GM21515 (cell line): ENCODE measurements at regions not wholly inside any gene's neighbourhood (a gene's known extent, or its start where the extent isn't known, plus 50 kb on each side); places are given as distances from the start of the nearest gene placed in this dataset.

ENCODE experiments used
- ATAC-seq: cut with Tn5 transposase; IDR thresholded peaks from one replicate; pipeline ENCODE4 v1.9.1; 2021; ENCODE audit not compliant: unreplicated experiment

- no peak for ATAC-seq
Observed at GRCh38 chr20:48308882-48309281, 518.9 kb downstream of the PREX1 start.

GRCh38 chr20:48308232-48308781, 519.5 kb downstream of the PREX1 start:
- no peak for ATAC-seq

- no peak for ATAC-seq
Observed at GRCh38 chr20:48307277-48307676, 520.5 kb downstream of the PREX1 start.

GRCh38 chr20:48302844-48303542, 517.7 kb upstream of the SULF2 start:
- ATAC-seq: no peak

GRCh38 chr20:48302149-48302548, 516.9 kb upstream of the SULF2 start:
- ATAC-seq: no peak

DNA sequence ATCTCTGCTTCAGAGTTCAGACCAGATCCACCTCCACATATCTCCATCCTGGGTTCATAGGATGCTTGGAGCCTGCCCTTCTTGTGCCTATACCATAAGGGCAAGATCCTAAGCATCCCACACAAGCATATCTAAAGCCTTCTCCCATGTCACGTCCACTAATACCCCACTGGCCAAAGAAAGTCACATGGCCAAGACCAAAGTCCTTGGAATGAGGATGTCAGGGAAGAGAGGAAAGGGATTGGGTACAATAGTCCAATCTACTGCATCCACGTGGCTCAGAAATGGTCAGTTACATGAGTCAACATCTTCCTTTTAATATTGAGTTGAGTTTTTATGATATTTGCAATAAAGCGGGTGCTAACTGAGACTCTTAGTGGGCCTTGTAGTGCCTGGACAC, 515.9 kb upstream of the SULF2 start:
- no peak for ATAC-seq

DNA sequence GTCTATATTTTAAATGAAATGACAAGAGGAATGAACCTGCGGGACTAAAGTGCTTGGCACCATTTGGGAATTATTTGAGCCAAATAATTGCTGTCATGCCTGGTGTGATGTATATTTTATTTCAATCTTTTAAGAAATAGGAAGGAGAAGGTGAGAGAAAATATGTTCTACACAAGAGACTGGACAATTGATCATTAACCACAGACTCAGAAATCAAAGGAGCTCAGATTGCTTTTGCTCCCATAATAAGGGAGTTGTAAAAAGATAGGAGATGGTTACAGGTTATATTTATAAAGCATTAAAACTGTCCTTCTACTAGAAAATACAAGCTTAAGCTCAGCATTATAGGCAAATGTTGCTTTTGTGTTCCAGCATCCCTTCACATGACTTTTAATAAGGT, 515.2 kb upstream of the SULF2 start:
- no peak for ATAC-seq

DNA sequence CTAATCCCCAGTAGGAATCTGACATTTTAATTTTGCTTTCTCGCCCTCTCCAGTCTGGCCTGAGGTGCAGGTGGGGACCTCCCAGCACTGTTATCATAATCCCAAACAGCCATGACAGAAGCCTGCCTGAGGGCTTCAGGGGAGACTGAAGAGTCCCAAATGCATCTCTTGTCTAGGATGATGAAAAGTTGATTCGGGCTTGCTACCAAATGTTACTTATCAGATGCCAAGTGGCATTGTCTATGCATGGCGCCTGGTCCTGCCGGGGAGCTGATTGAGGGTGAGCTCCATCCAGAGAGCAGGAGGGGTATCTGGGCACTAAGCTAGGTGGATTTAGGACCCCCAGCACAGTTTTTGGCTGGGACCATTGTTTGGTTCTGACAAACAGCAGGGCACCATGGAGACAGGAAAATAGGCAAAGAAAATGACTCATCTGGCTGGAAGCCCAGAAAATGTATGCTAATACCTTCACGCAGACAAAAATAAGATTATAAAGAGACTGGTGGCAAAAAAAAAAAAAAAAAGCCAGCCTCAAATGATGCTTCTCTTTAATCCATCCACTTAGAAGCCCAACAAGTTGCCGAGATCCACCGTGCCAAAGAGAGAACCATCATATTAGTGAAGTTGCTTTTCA, 513.7 kb upstream of the SULF2 start:
- ATAC-seq: no peak

GRCh38 chr20:48298433-48298832, 513.2 kb upstream of the SULF2 start:
- no peak for ATAC-seq

- ATAC-seq: no peak
Observed at GRCh38 chr20:48295966-48296421, 510.7 kb upstream of the SULF2 start.

DNA sequence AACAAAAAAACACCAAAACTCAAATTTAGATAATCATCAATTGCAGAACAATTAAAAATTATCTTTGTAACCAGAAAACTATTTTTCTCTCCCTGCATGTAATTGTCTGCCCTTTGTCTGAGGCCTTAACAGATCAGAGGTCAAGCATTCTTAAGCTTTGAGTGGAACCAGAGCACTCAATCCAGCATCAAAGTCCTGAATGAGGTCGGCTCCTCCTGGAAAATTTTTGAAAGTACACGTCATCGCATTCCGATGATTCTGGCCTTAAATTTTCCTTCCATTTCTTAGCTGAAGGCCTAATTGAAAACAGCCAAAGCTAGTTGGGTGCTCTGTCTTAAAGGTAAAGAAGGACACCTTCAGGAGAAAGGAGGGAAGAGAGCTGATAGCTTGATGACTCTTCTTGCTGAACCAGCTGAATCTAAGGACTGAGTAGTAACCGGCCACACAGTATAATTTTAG, 510.2 kb upstream of the SULF2 start:
- no peak for ATAC-seq

DNA sequence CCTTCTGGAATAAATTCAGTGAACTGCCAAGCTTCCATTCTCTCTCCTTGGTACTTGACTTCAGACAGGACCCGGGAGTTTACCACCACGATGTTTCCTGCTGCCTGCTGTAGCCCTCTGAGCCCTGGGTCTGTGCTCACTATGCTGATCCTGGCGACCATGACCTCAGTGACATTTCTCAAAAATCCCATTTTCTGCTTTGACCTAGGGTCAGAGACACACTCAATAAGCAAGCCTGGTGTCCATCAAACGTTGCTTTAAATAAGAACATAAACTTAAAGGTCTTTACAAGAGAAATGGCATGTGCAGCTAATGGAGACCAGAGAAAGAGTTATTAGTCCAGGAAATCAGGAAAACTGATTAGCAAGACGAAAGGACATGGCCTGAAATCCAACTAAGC, 509.7 kb upstream of the SULF2 start:
- ATAC-seq: no peak

- no peak for ATAC-seq
Observed at GRCh38 chr20:48294196-48294595, 508.9 kb upstream of the SULF2 start.

- ATAC-seq: no peak
Observed at GRCh38 chr20:48293671-48294070, 508.4 kb upstream of the SULF2 start.

GRCh38 chr20:48292806-48293205, 507.5 kb upstream of the SULF2 start:
- no peak for ATAC-seq

- no peak for ATAC-seq
Observed at GRCh38 chr20:48291896-48292295, 506.6 kb upstream of the SULF2 start.

DNA sequence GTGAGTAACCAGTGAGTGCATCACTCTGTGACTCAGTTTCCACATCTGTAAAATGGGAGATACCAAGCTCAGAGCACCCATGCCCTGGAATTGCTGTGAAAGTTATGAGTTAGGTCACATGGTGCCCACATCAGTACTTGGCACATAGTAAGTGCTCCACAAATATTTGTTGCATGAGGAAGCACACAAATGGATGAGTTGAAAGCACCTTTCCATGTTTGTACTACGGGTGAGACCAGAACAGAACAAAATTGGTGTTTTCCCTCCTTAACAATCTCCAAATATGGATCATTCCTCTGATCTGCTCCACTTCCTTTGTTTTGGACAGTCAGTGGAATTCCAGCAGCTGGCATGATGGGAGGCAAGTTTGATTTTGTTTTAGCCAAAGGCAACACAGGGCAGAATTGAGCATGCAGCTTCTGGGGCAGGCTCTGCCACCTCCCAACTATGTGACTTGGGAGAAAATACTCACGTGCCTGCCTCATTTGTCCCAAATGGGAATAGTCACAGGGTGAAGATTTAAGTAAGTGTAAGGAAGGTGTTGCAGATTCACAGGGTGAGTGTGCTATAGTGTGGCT, 503.7 kb upstream of the SULF2 start:
- no peak for ATAC-seq

- ATAC-seq: no peak
Observed at GRCh38 chr20:48287552-48288170, 502.4 kb upstream of the SULF2 start.

DNA sequence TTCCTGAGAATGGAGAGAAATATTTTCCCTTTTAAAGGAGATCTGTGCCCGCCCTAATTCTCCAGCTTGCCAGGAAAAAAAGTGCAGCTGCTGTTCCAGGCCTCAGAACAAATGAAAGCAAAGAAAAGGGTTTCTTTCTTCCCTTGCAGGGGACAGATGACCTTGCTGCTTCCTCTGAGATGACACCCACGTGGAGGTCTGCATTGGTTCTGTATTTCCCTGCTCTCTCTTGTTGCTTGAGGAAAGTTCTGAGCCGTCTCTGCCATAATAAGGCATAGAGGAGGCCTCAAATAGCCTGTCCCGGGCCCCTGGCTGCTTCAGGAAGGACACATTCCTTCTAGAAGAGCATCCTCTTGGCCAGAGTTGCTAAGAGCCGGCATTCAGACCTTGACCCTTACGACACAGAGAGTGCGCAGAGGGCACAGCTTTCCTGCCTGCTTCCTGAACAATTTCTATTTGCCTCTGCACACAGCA, 501.8 kb upstream of the SULF2 start:
- no peak for ATAC-seq

DNA sequence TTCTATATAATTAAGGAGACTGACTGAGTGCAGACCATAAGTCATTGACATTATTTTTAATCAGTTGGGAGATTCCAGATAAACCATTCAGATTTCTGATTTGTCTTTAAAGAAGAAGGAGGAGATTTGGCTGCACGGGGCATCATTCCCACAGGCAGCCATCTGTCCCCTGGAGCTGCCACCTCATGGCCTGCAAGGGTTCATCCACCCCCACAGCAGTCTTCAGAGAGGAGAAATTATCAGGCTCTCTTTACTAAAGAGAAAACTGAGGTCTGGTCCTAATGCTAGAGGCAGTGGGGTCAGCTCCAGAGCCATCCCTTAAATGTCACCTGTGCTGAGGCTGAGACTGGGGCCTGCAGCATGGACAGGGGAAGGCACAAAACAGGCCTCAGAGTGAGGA, 501.3 kb upstream of the SULF2 start:
- no peak for ATAC-seq

- no peak for ATAC-seq
Observed at GRCh38 chr20:48285656-48286055, 500.4 kb upstream of the SULF2 start.
